HEK293 (cell line): ENCODE measurements at regions not wholly inside any gene's neighbourhood (a gene's known extent, or its start where the extent isn't known, plus 50 kb on each side); places are given as distances from the start of the nearest gene placed in this dataset.

Experiments used
- CTCF ChIP-seq: fragments of 450-650 bp; formaldehyde crosslinking; IDR thresholded peaks from 2 replicates; pipeline ENCODE4 v1.5.1; 2016; ENCODE audit warnings: missing biosample characterization, missing genetic modification characterization
- YY1 ChIP-seq: fragments of 450-650 bp; formaldehyde crosslinking; IDR thresholded peaks from 2 replicates; pipeline ENCODE4 v1.5.1; 2018; ENCODE audit warnings: missing biosample characterization, missing genetic modification characterization
- YY2 ChIP-seq: fragments of 450-650 bp; formaldehyde crosslinking; IDR thresholded peaks from 2 replicates; pipeline ENCODE4 v1.5.1; 2016; ENCODE audit warnings: missing biosample characterization, missing genetic modification characterization
- ZNF791 ChIP-seq: fragments of 450-650 bp; formaldehyde crosslinking; IDR thresholded peaks from 2 replicates; pipeline ENCODE4 v1.5.1; 2016; ENCODE audit warnings: missing biosample characterization, missing genetic modification characterization
- ZSCAN30 ChIP-seq: fragments of 450-650 bp; IDR thresholded peaks from 2 replicates; pipeline ENCODE4 v1.5.1; 2018; ENCODE audit warnings: missing biosample characterization, mild to moderate bottlenecking, missing genetic modification characterization, moderate library complexity

GRCh38 chr4:144872508-144873225 is 225.3 kb downstream of the ANAPC10 start:
- TF ChIP-seq YY1 (tag by site-specific recombination): no peak
- no peak for TF ChIP-seq ZNF791 (tag by site-specific recombination)
- no peak for TF ChIP-seq CTCF (tag by site-specific recombination)
- no peak for TF ChIP-seq YY2
- no peak for TF ChIP-seq ZSCAN30 (tag by site-specific recombination)
